Neural crest cell (in vitro differentiated cells): ENCODE measurements at regions not wholly inside any gene's neighbourhood (a gene's known extent, or its start where the extent isn't known, plus 50 kb on each side); places are given as distances from the start of the nearest gene placed in this dataset.

ENCODE experiments used
- DNase-seq: peaks from one replicate; pipeline ENCODE4 v3.0.0; 2021; ENCODE audit warnings: low read depth, mixed read lengths, low spot score
- H3K27ac Mint-ChIP-seq: one replicate; pipeline ENCODE4 v1.8.0; 2021; ENCODE audit warnings: mild to moderate bottlenecking, mixed read lengths; ENCODE audit not compliant: unreplicated experiment
- H3K27me3 Mint-ChIP-seq: 2 replicates; pipeline ENCODE4 v1.8.0; 2021; ENCODE audit warnings: low read depth, mild to moderate bottlenecking, mixed read lengths
- H3K36me3 Mint-ChIP-seq: 2 replicates; pipeline ENCODE4 v1.8.0; 2021; ENCODE audit warnings: low read depth, mild to moderate bottlenecking, mixed read lengths
- H3K4me1 Mint-ChIP-seq: 2 replicates; pipeline ENCODE4 v1.8.0; 2021; ENCODE audit warnings: mixed read lengths
- H3K4me3 Mint-ChIP-seq: one replicate; pipeline ENCODE4 v1.8.0; 2021; ENCODE audit warnings: mild to moderate bottlenecking, mixed read lengths
- H3K9me3 Mint-ChIP-seq: 2 replicates; pipeline ENCODE4 v1.8.0; 2021; ENCODE audit warnings: mixed read lengths
- TF ChIP-seq, protein P1 (sequence below): fragments of 200-600 bp; sonication (generic); conservative IDR thresholded peaks from 2 replicates; pipeline ENCODE4 v1.5.0; 2021; ENCODE audit warnings: antibody characterized with exemption, mild to moderate bottlenecking

DNA sequence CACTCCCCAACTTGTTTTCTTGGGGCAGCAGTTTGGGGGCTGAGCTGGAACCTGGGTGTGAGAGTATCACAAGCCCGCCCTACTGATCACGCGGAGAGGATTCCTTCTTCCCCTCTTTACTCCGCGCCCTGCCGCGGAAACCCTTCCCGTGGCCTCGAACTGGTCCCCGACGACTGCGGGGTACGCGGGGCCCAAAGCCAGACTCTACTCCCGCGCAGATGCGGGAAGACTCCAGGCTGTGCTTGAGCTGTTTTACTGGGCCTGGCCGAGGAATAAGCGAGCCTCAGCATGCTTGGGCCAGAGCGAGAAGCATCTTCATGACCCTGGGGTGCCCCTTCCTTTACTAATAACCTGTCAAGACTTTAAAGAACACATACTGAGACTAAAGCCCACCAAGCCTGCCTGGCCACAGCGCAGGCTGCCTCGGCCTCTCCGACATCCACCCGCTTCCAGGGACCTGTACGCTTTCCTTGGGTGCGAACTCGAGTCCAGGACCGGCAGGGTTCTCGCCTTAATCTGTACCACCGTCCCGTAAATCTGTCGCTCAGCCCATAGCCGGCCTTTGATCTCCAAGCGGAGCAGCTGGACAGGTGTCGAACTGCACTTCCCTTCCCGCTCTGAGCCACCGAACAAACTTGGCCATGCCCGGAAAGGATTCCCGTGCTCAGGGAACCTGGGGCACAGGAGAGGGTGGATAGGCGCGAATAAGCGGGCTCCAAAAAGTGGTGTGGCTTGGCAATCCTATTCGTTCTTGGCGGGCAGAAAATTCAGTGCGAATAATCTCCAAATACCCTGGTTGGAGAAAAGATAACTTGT, 55.0 kb upstream of the TMEM33 start:
- Mint-ChIP-seq H3K4me1 (peaks cover 69% of the 10 kb centered on the region), H3K27me3 (peaks cover 96% of the 10 kb centered on the region), H3K9me3 (no peaks in the 10 kb centered on the region), H3K36me3 (no peaks in the 10 kb centered on the region), H3K4me3 (peak overlapping the region; percentile 84), H3K27ac (peak overlapping the region; percentile 87)
- TF ChIP-seq, protein P1, sequence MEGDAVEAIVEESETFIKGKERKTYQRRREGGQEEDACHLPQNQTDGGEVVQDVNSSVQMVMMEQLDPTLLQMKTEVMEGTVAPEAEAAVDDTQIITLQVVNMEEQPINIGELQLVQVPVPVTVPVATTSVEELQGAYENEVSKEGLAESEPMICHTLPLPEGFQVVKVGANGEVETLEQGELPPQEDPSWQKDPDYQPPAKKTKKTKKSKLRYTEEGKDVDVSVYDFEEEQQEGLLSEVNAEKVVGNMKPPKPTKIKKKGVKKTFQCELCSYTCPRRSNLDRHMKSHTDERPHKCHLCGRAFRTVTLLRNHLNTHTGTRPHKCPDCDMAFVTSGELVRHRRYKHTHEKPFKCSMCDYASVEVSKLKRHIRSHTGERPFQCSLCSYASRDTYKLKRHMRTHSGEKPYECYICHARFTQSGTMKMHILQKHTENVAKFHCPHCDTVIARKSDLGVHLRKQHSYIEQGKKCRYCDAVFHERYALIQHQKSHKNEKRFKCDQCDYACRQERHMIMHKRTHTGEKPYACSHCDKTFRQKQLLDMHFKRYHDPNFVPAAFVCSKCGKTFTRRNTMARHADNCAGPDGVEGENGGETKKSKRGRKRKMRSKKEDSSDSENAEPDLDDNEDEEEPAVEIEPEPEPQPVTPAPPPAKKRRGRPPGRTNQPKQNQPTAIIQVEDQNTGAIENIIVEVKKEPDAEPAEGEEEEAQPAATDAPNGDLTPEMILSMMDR: no peak
- no peak for DNase-seq

DNA sequence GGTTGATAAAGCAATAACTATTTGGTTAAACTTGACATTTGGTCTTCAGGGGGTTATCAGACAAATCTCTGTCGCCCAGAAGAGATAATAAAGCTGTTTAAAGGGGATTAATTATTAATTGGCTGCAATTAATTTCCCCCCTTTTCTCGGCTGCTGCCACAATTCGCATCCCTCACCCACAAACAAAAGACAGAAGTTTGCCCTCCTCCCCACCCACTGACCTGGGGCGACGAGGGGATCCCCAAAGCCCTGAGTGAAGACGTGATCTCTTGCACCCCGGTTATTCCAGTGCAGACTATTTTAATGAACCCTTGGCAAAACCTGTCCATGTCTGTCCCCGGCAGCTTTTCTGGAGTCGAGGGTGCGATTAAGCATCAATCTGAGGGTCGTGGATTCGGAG, 55.7 kb upstream of the TMEM33 start:
- TF ChIP-seq, protein P1: no peak
- Mint-ChIP-seq H3K36me3 (no peaks in the 10 kb centered on the region), H3K4me3 (peak overlapping the region; percentile 62), H3K27ac (no peak overlapping the region), H3K27me3 (peaks cover 96% of the 10 kb centered on the region), H3K9me3 (no peaks in the 10 kb centered on the region), H3K4me1 (peaks cover 65% of the 10 kb centered on the region)
- no peak for DNase-seq

DNA sequence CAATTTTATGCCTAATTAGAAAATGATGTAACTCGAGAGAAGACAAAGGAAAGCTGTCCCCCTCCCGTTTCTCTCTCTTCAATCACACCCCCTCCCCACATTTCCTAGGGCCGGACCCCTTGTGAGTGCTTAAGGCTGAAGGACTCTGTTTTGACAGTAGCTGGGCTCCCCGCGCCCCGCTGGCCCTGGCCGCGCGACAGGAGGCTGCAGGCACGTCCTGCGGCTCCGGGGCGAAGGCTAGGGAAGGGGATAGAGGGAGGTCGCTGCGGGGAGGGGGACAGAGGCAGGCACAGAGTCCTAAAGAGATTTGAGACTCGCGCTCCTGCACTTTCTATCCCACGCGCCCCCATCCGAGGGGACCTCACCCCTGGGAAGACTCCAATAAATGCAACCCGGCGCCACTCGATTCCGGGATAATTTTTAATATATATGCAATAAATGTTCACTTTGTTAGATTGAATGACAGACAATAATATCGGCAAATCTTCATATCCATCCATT, 56.2 kb upstream of the TMEM33 start:
- DNase-seq: no peak
- H3K4me3 Mint-ChIP-seq: peak overlapping the region; percentile 66

DNA sequence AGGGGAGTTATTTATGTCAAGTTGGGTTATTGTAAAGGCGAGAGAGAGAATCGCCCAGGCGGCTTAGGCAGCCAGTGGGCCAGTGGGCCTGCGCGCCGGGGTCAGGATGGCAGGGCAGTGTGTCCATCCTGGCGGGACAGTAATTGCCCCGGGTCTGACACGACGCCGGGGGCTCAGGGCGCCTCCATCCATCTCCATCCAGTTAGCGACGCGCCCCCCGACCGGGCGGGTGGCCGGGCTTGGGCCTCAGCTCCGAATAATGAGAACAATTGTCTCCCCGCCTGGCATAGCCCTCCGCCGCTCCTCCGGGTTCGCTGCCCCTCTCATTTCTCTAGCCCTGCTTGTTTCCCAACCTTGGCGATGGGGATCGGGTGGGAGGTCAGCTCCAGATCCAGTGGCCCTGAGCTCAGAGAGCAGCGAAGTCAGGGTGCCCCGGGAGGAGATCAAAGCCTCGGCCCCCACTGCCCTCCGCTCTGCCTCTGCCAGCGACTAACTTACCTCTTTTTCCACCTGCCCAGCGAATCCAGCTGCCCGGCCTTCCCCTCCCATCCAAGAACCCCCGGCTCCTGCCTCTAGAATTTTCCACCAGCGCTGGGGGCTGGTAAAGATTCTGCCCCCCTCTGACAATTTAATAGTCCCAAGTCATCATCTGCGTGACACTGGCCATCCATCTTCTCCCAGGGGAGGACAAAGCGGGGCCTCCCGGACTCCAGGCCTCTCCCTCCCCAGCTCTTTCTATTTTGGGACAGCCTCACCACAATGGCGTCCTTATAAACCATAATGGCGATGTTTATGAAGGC, 56.9 kb upstream of the TMEM33 start:
- Mint-ChIP-seq H3K27me3 (peaks cover 96% of the 10 kb centered on the region), H3K9me3 (no peaks in the 10 kb centered on the region), H3K36me3 (no peaks in the 10 kb centered on the region), H3K4me3 (peak overlapping the region; percentile 66), H3K4me1 (peaks cover 64% of the 10 kb centered on the region), H3K27ac (peak overlapping the region; percentile 16)
- DNase-seq: no peak
- TF ChIP-seq, protein P1: no peak

More for the DNA sequence above, 56.2 kb upstream of the TMEM33 start:
- Mint-ChIP-seq H3K4me1 (peaks cover 65% of the 10 kb centered on the region), H3K9me3 (no peaks in the 10 kb centered on the region), H3K27ac (no peak overlapping the region), H3K36me3 (no peaks in the 10 kb centered on the region), H3K27me3 (peaks cover 96% of the 10 kb centered on the region)
- TF ChIP-seq, protein P1: no peak

DNA sequence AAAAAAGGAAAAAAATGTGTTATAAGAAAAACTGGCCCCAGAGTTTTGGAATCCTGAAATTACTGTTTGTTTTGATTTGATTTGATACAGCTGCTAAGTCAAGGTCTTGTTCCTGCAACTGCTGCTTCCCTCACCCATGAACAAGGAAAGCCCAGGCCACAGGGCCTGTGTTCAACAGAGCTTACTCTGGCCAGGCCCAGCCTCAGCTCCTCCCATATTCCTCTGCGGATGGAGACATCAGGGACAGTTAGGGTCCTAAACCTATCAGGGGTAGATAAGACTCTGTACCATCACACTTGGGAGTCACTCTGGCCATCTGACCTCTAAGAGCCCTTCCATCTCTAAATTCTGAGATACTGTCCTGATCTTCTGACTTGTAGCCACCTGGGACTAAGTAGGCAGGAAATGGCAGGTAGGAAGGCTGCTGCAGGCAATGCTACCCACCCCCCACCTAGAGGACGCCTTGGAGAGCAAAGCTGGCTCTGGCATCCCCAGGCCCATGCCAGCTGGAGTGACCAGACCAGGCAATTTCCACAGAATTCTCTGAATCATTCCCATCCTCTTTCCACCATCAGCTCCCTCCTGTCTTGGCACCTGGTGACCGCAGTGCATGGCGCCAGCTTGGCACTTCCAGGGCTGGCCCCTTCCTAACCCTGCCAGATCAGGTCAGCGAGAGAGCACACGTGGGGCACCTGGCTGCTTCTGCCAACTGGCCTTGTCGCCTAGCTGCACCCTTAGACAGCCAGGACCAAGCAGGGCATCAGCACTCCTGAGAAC, 58.0 kb upstream of the TMEM33 start:
- TF ChIP-seq, protein P1: no peak
- DNase-seq: no peak
- no peaks in the 10 kb centered on the region for H3K36me3 Mint-ChIP-seq
- H3K9me3 Mint-ChIP-seq: no peaks in the 10 kb centered on the region
- H3K27ac Mint-ChIP-seq: no peak overlapping the region
- peaks cover 63% of the 10 kb centered on the region for H3K4me1 Mint-ChIP-seq
- H3K27me3 Mint-ChIP-seq: peaks cover 98% of the 10 kb centered on the region
- no peak overlapping the region for H3K4me3 Mint-ChIP-seq
